Left renal cortex interstitium (tissue), 4 donors: ENCODE measurements at regions not wholly inside any gene's neighbourhood (a gene's known extent, or its start where the extent isn't known, plus 50 kb on each side); places are given as distances from the start of the nearest gene placed in this dataset.

ENCODE experiments used
- DNase-seq, 4 donors: peaks; one replicate each; pipeline ENCODE4 v3.0.0-alpha.2; 2013; ENCODE audit warnings: low read depth in 4 of 4, low spot score in 2 of 4, missing footprints in 1 of 4

DNA sequence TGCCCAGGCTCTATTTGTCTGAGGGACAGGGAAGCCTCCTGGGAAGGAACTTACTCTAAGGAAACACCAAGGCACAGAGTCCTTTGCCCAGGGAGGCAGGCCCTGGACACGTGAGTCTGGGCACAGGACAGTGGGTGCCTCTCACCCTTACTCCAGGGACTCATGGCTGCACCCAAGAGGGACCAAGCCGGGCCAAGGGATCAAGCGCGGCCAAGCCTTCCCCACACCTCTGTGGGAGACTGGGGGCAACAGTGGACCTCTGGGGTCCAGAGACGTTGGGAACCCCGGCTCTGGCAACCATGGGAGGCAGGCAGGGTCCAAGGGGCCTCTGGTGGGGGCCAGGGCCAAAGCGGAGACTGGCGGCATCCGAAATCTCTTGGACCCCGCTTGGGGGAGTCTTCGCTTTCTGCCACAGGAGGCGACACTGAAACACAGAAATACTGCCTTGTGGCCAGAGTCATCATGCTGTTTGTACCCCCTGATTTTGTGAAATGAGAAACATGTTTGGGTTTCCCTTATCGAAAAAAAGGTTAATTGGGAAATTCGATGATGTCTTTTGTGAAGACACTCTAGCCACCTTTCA is 51.7 kb upstream of the BCL11B start:
- no peak for DNase-seq

DNA sequence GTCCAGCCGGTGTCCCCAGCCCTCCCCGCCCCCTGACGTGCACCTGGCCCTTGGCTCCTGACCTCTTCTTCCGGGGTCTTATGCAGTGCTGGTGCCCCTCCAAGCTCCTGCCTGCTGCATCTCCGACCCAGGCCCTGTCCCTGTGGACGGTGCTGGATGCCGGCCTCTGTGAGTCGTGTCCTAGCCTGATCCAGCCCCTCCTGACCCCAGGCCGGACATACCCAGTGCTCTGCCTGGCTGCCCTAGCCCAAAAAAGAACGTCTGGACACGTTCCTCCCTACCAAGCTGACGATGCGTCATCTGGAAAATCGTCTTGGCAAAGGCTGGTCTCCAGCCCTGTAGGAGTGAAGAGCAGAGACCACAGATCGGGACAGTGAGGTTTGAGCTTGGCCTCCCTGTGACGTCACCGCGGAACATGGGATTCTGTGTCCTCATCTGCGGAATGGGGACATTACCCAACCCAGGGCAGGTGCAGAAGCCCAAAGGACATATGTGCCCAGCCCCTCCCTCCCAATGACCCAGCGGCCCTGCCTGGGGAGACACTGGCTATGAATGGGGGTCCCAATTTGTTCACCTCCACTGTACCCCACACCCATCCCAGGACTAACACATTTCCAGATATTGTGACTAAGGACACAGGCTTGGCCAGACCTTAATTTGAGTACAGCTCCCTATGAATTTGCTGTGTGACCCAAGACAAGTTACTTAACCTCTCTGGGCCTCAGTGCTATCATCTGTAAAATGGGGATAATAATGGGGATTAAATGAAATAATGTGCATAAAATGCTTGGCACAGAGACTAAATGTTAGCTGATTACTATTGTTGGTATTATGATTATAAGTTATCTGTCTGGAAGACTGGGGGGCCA is 51.0 kb upstream of the BCL11B start:
- no peak for DNase-seq

- DNase-seq, result no peak
Observed at GRCh38 chr14:99321955-99322730, 50.1 kb upstream of the BCL11B start.
